OCI-LY3 (cell line): ENCODE measurements at regions not wholly inside any gene's neighbourhood (a gene's known extent, or its start where the extent isn't known, plus 50 kb on each side); places are given as distances from the start of the nearest gene placed in this dataset.

Experiments used
- H2AFZ ChIP-seq: fragments of 200-600, 300-600 bp; shearing (Covaris generic); 2 replicates; pipeline ENCODE4 v1.6.0; 2014; ENCODE audit warnings: antibody characterized with exemption, low read depth, low read length
- H3K27ac ChIP-seq: fragments of 200-600, 300-600 bp; sonication (generic); 2 replicates; pipeline ENCODE4 v1.5.1; 2014; ENCODE audit warnings: mild to moderate bottlenecking, low read length, moderate library complexity, mixed read lengths
- H3K27me3 ChIP-seq: fragments of 200-600, 300-600 bp; sonication (generic); 2 replicates; pipeline ENCODE4 v1.6.1; 2014; ENCODE audit warnings: low read depth, low read length, mixed read lengths
- H3K36me3 ChIP-seq: fragments of 200-600, 300-600 bp; sonication (generic); replicated peaks from 2 replicates; pipeline ENCODE3; 2014; ENCODE audit warnings: low read depth, low read length, mixed read lengths
- H3K4me1 ChIP-seq: fragments of 300-600, 200-600 bp; sonication (generic); 2 replicates; pipeline ENCODE4 v1.6.1; 2014; ENCODE audit warnings: low read length, mixed read lengths
- H3K4me2 ChIP-seq: fragments of 200-600, 300-600 bp; sonication (generic); 2 replicates; pipeline ENCODE4 v1.6.1; 2014; ENCODE audit warnings: low read length, mixed read lengths
- H3K4me3 ChIP-seq: fragments of 300-600, 200-600 bp; sonication (generic); 2 replicates; pipeline ENCODE4 v1.5.1; 2014; ENCODE audit warnings: antibody characterized with exemption, mild to moderate bottlenecking, low read length, moderate library complexity
- H3K79me2 ChIP-seq: fragments of 300-600, 200-600 bp; shearing (Covaris generic); 2 replicates; pipeline ENCODE4 v1.6.1; 2014; ENCODE audit warnings: mild to moderate bottlenecking, low read length, mixed read lengths
- H3K9ac ChIP-seq: fragments of 300-600, 200-600 bp; shearing (Covaris generic); 2 replicates; pipeline ENCODE4 v1.6.0; 2014; ENCODE audit warnings: mild to moderate bottlenecking, low read length, moderate library complexity
- H3K9me3 ChIP-seq: fragments of 200-600, 300-600 bp; shearing (Covaris generic); 2 replicates; pipeline ENCODE4 v1.6.1; 2014; ENCODE audit warnings: low read length, mixed read lengths; ENCODE audit not compliant: insufficient read depth
- H4K20me1 ChIP-seq: fragments of 200-600, 300-600 bp; sonication (generic); 2 replicates; pipeline ENCODE4 v1.6.1; 2016; ENCODE audit warnings: low read length, mixed read lengths; ENCODE audit not compliant: insufficient read depth
- CTCF ChIP-seq: fragments of 200-600, 300-600 bp; sonication (generic); IDR thresholded peaks from 2 replicates; pipeline ENCODE4 v1.5.1; 2014; ENCODE audit warnings: antibody characterized with exemption, low read length, low read depth
- EZH2phosphoT487 ChIP-seq: fragments of 200-600 bp; shearing (Covaris generic); IDR thresholded peaks from 2 replicates; pipeline ENCODE4 v1.6.1; 2018; ENCODE audit warnings: antibody characterized with exemption, mixed run types, low read depth

- Histone ChIP-seq H3K27ac (no peak overlapping the region), H2AFZ (no peak overlapping the region), H3K79me2 (no peaks in the 10 kb centered on the region), H3K9ac (no peak overlapping the region), H3K9me3 (no peaks in the 10 kb centered on the region), H3K4me2 (no peak overlapping the region), H3K36me3 (no peaks in the 10 kb centered on the region), H3K4me3 (no peak overlapping the region), H3K4me1 (no peaks in the 10 kb centered on the region), H4K20me1 (no peaks in the 10 kb centered on the region), H3K27me3 (no peaks in the 10 kb centered on the region)
- no peak for TF ChIP-seq CTCF
- no peak for TF ChIP-seq EZH2phosphoT487
These were observed 277.2 kb upstream of the BCHE start for GRCh38 chr3:166114448-166114847.

- Histone ChIP-seq H2AFZ (no peak overlapping the region), H3K36me3 (no peaks in the 10 kb centered on the region), H3K4me2 (no peak overlapping the region), H3K79me2 (no peaks in the 10 kb centered on the region), H3K9me3 (no peaks in the 10 kb centered on the region), H3K9ac (no peak overlapping the region), H3K4me1 (no peaks in the 10 kb centered on the region), H3K27me3 (no peaks in the 10 kb centered on the region), H4K20me1 (no peaks in the 10 kb centered on the region), H3K27ac (no peak overlapping the region), H3K4me3 (no peak overlapping the region)
- TF ChIP-seq CTCF (no peak), EZH2phosphoT487 (no peak)
These were observed 274.3 kb upstream of the BCHE start for GRCh38 chr3:166111562-166111961.

GRCh38 chr3:166110102-166110501 is 272.9 kb upstream of the BCHE start:
- H3K4me3 ChIP-seq: no peak overlapping the region
- no peak overlapping the region for H3K4me2 ChIP-seq
- no peak overlapping the region for H3K27ac ChIP-seq
- H2AFZ ChIP-seq: no peak overlapping the region
- H3K36me3 ChIP-seq: no peaks in the 10 kb centered on the region
- no peaks in the 10 kb centered on the region for H3K9me3 ChIP-seq
- no peaks in the 10 kb centered on the region for H3K79me2 ChIP-seq
- H4K20me1 ChIP-seq: no peaks in the 10 kb centered on the region
- H3K4me1 ChIP-seq: no peaks in the 10 kb centered on the region
- no peak overlapping the region for H3K9ac ChIP-seq
- TF ChIP-seq CTCF (no peak), EZH2phosphoT487 (no peak)
- H3K27me3 ChIP-seq: no peaks in the 10 kb centered on the region

- Histone ChIP-seq H3K79me2 (no peaks in the 10 kb centered on the region), H3K4me3 (no peak overlapping the region), H3K27me3 (no peaks in the 10 kb centered on the region), H3K4me1 (no peaks in the 10 kb centered on the region), H3K9ac (no peak overlapping the region), H3K9me3 (no peaks in the 10 kb centered on the region), H4K20me1 (no peaks in the 10 kb centered on the region), H3K27ac (no peak overlapping the region), H3K4me2 (no peak overlapping the region), H2AFZ (no peak overlapping the region), H3K36me3 (no peaks in the 10 kb centered on the region)
- no peak for TF ChIP-seq CTCF
- TF ChIP-seq EZH2phosphoT487: no peak
These were observed 267.7 kb upstream of the BCHE start for GRCh38 chr3:166104938-166105337.
